K562 (cell line): ENCODE measurements at regions not wholly inside any gene's neighbourhood (a gene's known extent, or its start where the extent isn't known, plus 50 kb on each side); places are given as distances from the start of the nearest gene placed in this dataset.

Experiments used
- ATAC-seq: fragments of 200-7000 bp; cut with Tn5 transposase; 3 replicates; pipeline ENCODE4 v1.9.1; 2020; ENCODE audit warnings: moderate library complexity
- BruUV-seq: library from RNA; stranded (reverse); fragments of 400-500 nt; replicated peaks from 2 replicates; lab custom pipeline; 2021; lab: Mats Ljungman, UMichigan
- CTCF ChIA-PET: fragments of 300-600 bp; formaldehyde crosslinking; extraction: SDS; loops from one replicate; lab custom pipeline; 2021; ENCODE audit warnings: low intra/inter-chr PET ratio; lab: Yijun Ruan, JAX
- POLR2A ChIA-PET: fragments of 300-600, 350-650 bp; sonication (Branson Sonifier 250); formaldehyde crosslinking; extraction: SDS; loops from one replicate; lab custom pipeline; 2021; ENCODE audit warnings: antibody characterized with exemption, inconsistent platforms; lab: Yijun Ruan, JAX
- DNase-seq, 4 experiments: peaks; one replicate each; pipeline versions ENCODE4 v3.0.0 to v3.0.0-alpha.2; 2011 to 2018; ENCODE audit warnings: low spot score in 3 of 4, mixed read lengths in 3 of 4; ENCODE audit errors: extremely low read depth in 1 of 4
- FAIRE-seq: peaks from 2 replicates; lab custom pipeline; 2011; peaks lifted over from hg19 to GRCh38; lab: Jason Lieb, UNC
- H2AFZ ChIP-seq: 2 replicates; pipeline ENCODE4 v1.6.0; 2011; ENCODE audit warnings: low read depth, low read length, control low read depth, inconsistent platforms
- H3K27ac ChIP-seq: fragments of 200-600 bp; 3 replicates; pipeline ENCODE4 v1.8.0; 2011; ENCODE audit warnings: low read depth, mild to moderate bottlenecking, control low read depth, inconsistent platforms, low read length, moderate library complexity, mixed read lengths; ENCODE audit errors: extremely low read depth
- H3K27me3 ChIP-seq, 2 experiments: fragments of 300-600 bp in 1 of 2; 2 replicates in 1 of 2; 3 replicates in 1 of 2; pipeline versions ENCODE4 v1.6.0 to v1.8.0; 2011; ENCODE audit warnings: inconsistent platforms in 2 of 2, low read length in 2 of 2, mild to moderate bottlenecking in 1 of 2, mixed read lengths in 1 of 2, moderate library complexity in 1 of 2; ENCODE audit not compliant: control insufficient read depth in 2 of 2, insufficient read depth in 2 of 2
- H3K36me3 ChIP-seq: fragments of 300-600 bp; 3 replicates; pipeline ENCODE4 v1.8.0; 2011; ENCODE audit warnings: mild to moderate bottlenecking, low read length, inconsistent platforms; ENCODE audit not compliant: control insufficient read depth, insufficient read depth
- H3K4me1 ChIP-seq, 2 experiments: fragments of 200-600 bp in 1 of 2; replicated peaks in 1 of 2; 2 replicates in 1 of 2; 3 replicates in 1 of 2; pipeline versions ENCODE4 v1.5.1 to v1.8.0; 2011; ENCODE audit warnings: inconsistent platforms in 2 of 2, low read length in 2 of 2, mild to moderate bottlenecking in 1 of 2, mixed read lengths in 1 of 2, moderate library complexity in 1 of 2; ENCODE audit not compliant: control insufficient read depth in 2 of 2, insufficient read depth in 2 of 2
- H3K4me2 ChIP-seq: 2 replicates; pipeline ENCODE4 v1.6.1; 2011; ENCODE audit warnings: low read length, control low read depth, inconsistent platforms, mixed read lengths; ENCODE audit not compliant: insufficient read depth
- H3K4me3 ChIP-seq: fragments of 200-600 bp; sonication (generic), shearing (Covaris generic); 2 replicates; pipeline ENCODE4 v1.5.1; 2016; ENCODE audit warnings: control low read depth, inconsistent platforms
- H3K79me2 ChIP-seq: fragments of 200-600 bp; 3 replicates; pipeline ENCODE4 v1.8.0; 2011; ENCODE audit warnings: low read length, inconsistent platforms; ENCODE audit not compliant: control insufficient read depth, insufficient read depth
- H3K9ac ChIP-seq, 2 experiments: 2 replicates each; pipeline versions ENCODE4 v1.6.0 to v1.6.1; 2011; ENCODE audit warnings: low read depth in 2 of 2, low read length in 2 of 2, control low read depth in 1 of 2, inconsistent platforms in 1 of 2, mild to moderate bottlenecking in 1 of 2, mixed read lengths in 1 of 2; ENCODE audit not compliant: insufficient read depth in 1 of 2
- H3K9me1 ChIP-seq: one replicate; pipeline ENCODE4 v1.6.0; 2011; ENCODE audit warnings: inconsistent platforms, mild to moderate bottlenecking, low read length, moderate library complexity; ENCODE audit not compliant: control insufficient read depth, insufficient read depth
- H3K9me3 ChIP-seq: replicated peaks from 2 replicates; pipeline ENCODE4 v1.5.1; 2011; ENCODE audit warnings: low read depth, low read length, inconsistent platforms; ENCODE audit not compliant: control insufficient read depth, insufficient read depth
- H4K20me1 ChIP-seq: replicated peaks from 2 replicates; pipeline ENCODE4 v1.6.1; 2011; ENCODE audit warnings: low read length, inconsistent platforms, mixed read lengths; ENCODE audit not compliant: control insufficient read depth, insufficient read depth
- ATF7 ChIP-seq: fragments of 450-650 bp; IDR thresholded peaks from 2 replicates; pipeline ENCODE4 v1.7.1; 2014; ENCODE audit warnings: mild to moderate bottlenecking, moderate library complexity
- FOS ChIP-seq: IDR thresholded peaks from 3 replicates; pipeline ENCODE4 v1.6.1; 2011; ENCODE audit not compliant: insufficient read length; ENCODE audit errors: extremely low read depth
- FOXA1 ChIP-seq: fragments of 450-650 bp; IDR thresholded peaks from 2 replicates; pipeline ENCODE4 v1.6.1; 2016; ENCODE audit warnings: mild to moderate bottlenecking, borderline replicate concordance
- FOXJ3 ChIP-seq: sonication (generic); formaldehyde crosslinking; IDR thresholded peaks from 2 replicates; pipeline ENCODE4 v1.4.0; 2020; ENCODE audit warnings: mild to moderate bottlenecking, missing genetic modification reagents
- GMEB1 ChIP-seq: fragments of 250-450 bp; sonication (Bioruptor Pico); IDR thresholded peaks from 2 replicates; pipeline ENCODE4 v1.4.0; 2020; ENCODE audit warnings: mild to moderate bottlenecking
- ID3 ChIP-seq, 2 experiments: fragments of 250-450 bp in 1 of 2; fragments of 450-650 bp in 1 of 2; sonication (Bioruptor Pico) in 1 of 2; IDR thresholded peaks; 2 replicates each; pipeline versions ENCODE4 v1.6.1 to v1.8.0; 2016 to 2021; ENCODE audit warnings: mild to moderate bottlenecking in 2 of 2, moderate library complexity in 2 of 2, missing compliant biosample characterization in 1 of 2, missing genetic modification characterization in 1 of 2
- PTTG1 ChIP-seq: fragments of 450-650 bp; IDR thresholded peaks from 2 replicates; pipeline ENCODE4 v1.6.1; 2016; ENCODE audit warnings: low read depth, mild to moderate bottlenecking, missing genetic modification characterization, missing compliant biosample characterization
- SUPT5H ChIP-seq: fragments of 450-650 bp; IDR thresholded peaks from 2 replicates; pipeline ENCODE4 v1.6.1; 2016
- ZNF644 ChIP-seq: fragments of 200-800 bp; sonication (Bioruptor generic); IDR thresholded peaks from 2 replicates; pipeline ENCODE4 v1.6.1; 2016; ENCODE audit warnings: low read depth, missing genetic modification characterization, missing compliant biosample characterization
- ZNF655 ChIP-seq: fragments of 250-450 bp; sonication (Bioruptor Pico); IDR thresholded peaks from 2 replicates; pipeline ENCODE4 v1.5.0; 2021
- WGBS: fragments of 100-300 bp; shearing (Covaris generic); methylation state at CpG from one replicate; pipeline ENCODE4 v1.1.6; 2016; ENCODE audit warnings: low coverage, mixed read lengths; ENCODE audit not compliant: insufficient coverage; ENCODE audit errors: missing lambda C conversion rate; 5-methylcytosine and 5-hydroxymethylcytosine counted together
- in situ Hi-C: fragments of 300-500 bp; cut with MboI; formaldehyde crosslinking; loops from 4 replicates; pipeline ENCODE4 v1.15.0; 2018; ENCODE audit warnings: inconsistent platforms, mixed read lengths
- intact Hi-C: fragments of 100-400 bp; cut with micrococcal nuclease; formaldehyde crosslinking; loops from 2 replicates; pipeline ENCODE4 v1.14.2; 2022

- TF ChIP-seq ZNF655 (CRISPR knock-in tag) (no peak), PTTG1 (no peak), SUPT5H (no peak), FOS (no peak)
Measured at GRCh38 chr3:59655418-59656015, 605.7 kb upstream of the CFAP20DC start (continued).

GRCh38 chr3:59654480-59655417, 604.9 kb upstream of the CFAP20DC start:
- Histone ChIP-seq H3K27ac (no peak overlapping the region), H3K27me3 (no peaks in the 10 kb centered on the region), H3K4me2 (no peak overlapping the region), H3K4me1 (no peaks in the 10 kb centered on the region), H3K9me3 (no peaks in the 10 kb centered on the region), H3K9ac (no peak overlapping the region), H3K9me1 (no peaks in the 10 kb centered on the region), H3K4me3 (no peak overlapping the region), H3K79me2 (no peaks in the 10 kb centered on the region), H2AFZ (no peak overlapping the region), H4K20me1 (no peaks in the 10 kb centered on the region), H3K36me3 (no peaks in the 10 kb centered on the region)
- FAIRE-seq, result no peak
- in situ Hi-C loops (no loop called here), intact Hi-C loops (no loop called here)
- no peak for ATAC-seq
- no peak for DNase-seq
- WGBS, result 6% methylated on average over 12 of the region's 12 CpGs
- no TSS peak for BruUV-seq
- CTCF ChIA-PET, result no interaction called here
- POLR2A ChIA-PET, result no interaction called here
- TF ChIP-seq ZNF644, result no peak
- no peak for TF ChIP-seq ID3 (CRISPR knock-in tag; IDR thresholded peaks at IDR 0.05)
- TF ChIP-seq ID3 (tag; IDR thresholded peaks at IDR 0.05), result no peak
- TF ChIP-seq GMEB1 (CRISPR knock-in tag), result no peak
- TF ChIP-seq ATF7, result no peak
- TF ChIP-seq FOXA1, result no peak
- TF ChIP-seq FOXJ3 (CRISPR knock-in tag), result no peak
